ENCODE measurements at regions not wholly inside any gene's neighbourhood (a gene's known extent, or its start where the extent isn't known, plus 50 kb on each side); places are given as distances from the start of the nearest gene placed in this dataset.

- TF ChIP-seq POLR2AphosphoS5 (IDR thresholded peaks at IDR 0.05; ENCODE audit: borderline replicate concordance, low read depth, low read length) = no peak
- TF ChIP-seq FOXP2 (optimal IDR thresholded peaks at IDR 0.05; ENCODE audit: control extremely low read depth, extremely low read length, insufficient read depth) = no peak
- no peak for TF ChIP-seq EZH2 (IDR thresholded peaks at IDR 0.05)
- Histone ChIP-seq H3K27ac (no peak overlapping the region), H3K4me3 (no peak overlapping the region), H3K9me3 (ENCODE audit: low read depth, low read length) (no peaks in the 10 kb centered on the region), H3K36me3 (ENCODE audit: insufficient read depth, low read length) (no peaks in the 10 kb centered on the region), H3K9ac (ENCODE audit: insufficient read length) (no peak overlapping the region)
- no peak for DNase-seq (ENCODE audit: low read depth, low spot score)
These were observed 1022.0 kb downstream of the EFNB2 start for GRCh38 chr13:105513448-105513847.

DNA sequence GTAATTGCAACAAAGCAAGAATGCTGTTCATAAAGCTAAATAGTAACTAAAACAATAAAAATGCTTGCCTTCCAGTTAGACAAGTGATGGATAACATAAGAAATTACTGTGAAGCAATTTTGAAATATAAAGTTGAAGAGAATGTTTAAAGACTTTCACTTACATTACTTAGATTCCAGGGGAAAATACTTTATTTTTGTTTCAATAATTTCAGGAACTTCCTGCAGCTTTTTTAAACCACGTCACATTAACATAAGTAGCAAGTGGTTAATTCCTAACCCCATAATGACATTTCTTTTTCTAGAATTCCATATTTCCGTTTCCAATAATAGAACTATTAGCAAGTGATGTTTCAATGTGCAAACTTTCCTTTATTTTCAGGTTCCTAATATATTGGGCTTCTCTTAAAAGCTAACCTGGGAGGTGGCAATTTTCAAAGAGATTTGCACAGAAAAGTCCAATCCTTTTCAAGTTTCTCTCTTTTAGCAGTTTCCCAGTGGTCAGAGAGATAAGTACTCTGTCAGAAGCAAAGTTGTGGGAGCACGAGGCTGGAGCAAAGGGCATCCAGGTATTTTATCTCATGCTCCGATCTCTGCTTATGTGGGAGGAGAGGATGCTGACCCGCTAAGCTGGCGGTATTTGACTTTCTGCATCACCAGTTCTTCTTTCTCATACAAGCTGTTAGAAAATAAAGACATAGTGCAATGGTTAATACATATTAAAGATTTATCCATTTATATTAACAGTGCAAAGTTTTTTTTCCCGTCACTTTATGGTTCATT, 1025.3 kb downstream of the EFNB2 start:
- no peak overlapping the region for H3K9ac ChIP-seq (ENCODE audit: insufficient read length)
- no peak overlapping the region for H3K27ac ChIP-seq
- no peak for DNase-seq (ENCODE audit: low read depth, low spot score)
- TF ChIP-seq POLR2AphosphoS5 (IDR thresholded peaks at IDR 0.05; ENCODE audit: borderline replicate concordance, low read depth, low read length) (no peak), FOXP2 (optimal IDR thresholded peaks at IDR 0.05; ENCODE audit: control extremely low read depth, extremely low read length, insufficient read depth) (no peak), EZH2 (IDR thresholded peaks at IDR 0.05) (no peak)
- no peaks in the 10 kb centered on the region for H3K9me3 ChIP-seq (ENCODE audit: low read depth, low read length)
- H3K4me3 ChIP-seq = no peak overlapping the region
- H3K36me3 ChIP-seq (ENCODE audit: insufficient read depth, low read length) = no peaks in the 10 kb centered on the region

GRCh38 chr13:105506463-105506862, 1029.0 kb downstream of the EFNB2 start:
- Histone ChIP-seq H3K27ac (no peak overlapping the region), H3K4me3 (no peak overlapping the region), H3K9me3 (ENCODE audit: low read depth, low read length) (no peaks in the 10 kb centered on the region), H3K36me3 (ENCODE audit: insufficient read depth, low read length) (no peaks in the 10 kb centered on the region), H3K9ac (ENCODE audit: insufficient read length) (no peak overlapping the region)
- DNase-seq (ENCODE audit: low read depth, low spot score) = no peak
- TF ChIP-seq EZH2 (IDR thresholded peaks at IDR 0.05) (no peak), POLR2AphosphoS5 (IDR thresholded peaks at IDR 0.05; ENCODE audit: borderline replicate concordance, low read depth, low read length) (no peak), FOXP2 (optimal IDR thresholded peaks at IDR 0.05; ENCODE audit: control extremely low read depth, extremely low read length, insufficient read depth) (no peak)

- DNase-seq (ENCODE audit: low read depth, low spot score) = no peak
- no peak overlapping the region for H3K4me3 ChIP-seq
These were observed 1033.3 kb downstream of the EFNB2 start for GRCh38 chr13:105502193-105502592.

DNA sequence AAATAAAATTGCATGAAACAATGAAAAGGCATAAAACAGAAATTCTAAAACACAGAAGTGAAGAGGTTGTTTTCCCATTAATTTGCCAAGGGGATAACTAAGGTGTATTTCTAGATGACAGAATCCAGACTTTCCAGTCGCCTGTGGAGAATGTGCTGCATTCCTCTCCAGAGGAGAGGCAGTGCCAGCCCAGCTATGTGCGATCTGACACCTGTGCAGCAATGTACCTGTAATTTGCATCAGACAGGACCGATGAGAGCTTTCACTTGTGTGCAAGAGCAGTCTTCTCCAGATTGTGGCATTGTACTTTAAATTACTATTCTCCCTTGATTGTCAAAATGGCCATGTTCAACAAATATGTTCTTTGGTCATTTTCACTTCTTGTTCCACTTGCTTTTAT, 1037.9 kb downstream of the EFNB2 start:
- Histone ChIP-seq H3K4me3 (no peak overlapping the region), H3K9me3 (ENCODE audit: low read depth, low read length) (no peaks in the 10 kb centered on the region), H3K36me3 (ENCODE audit: insufficient read depth, low read length) (no peaks in the 10 kb centered on the region), H3K9ac (ENCODE audit: insufficient read length) (no peak overlapping the region), H3K27ac (no peak overlapping the region)
- DNase-seq (ENCODE audit: low read depth, low spot score) = no peak
- TF ChIP-seq EZH2 (IDR thresholded peaks at IDR 0.05) = no peak
- TF ChIP-seq FOXP2 (optimal IDR thresholded peaks at IDR 0.05; ENCODE audit: control extremely low read depth, extremely low read length, insufficient read depth) = no peak

More at GRCh38 chr13:105502193-105502592, 1033.3 kb downstream of the EFNB2 start:
- Histone ChIP-seq H3K9ac (ENCODE audit: insufficient read length) (no peak overlapping the region), H3K36me3 (ENCODE audit: insufficient read depth, low read length) (no peaks in the 10 kb centered on the region), H3K27ac (no peak overlapping the region), H3K9me3 (ENCODE audit: low read depth, low read length) (no peaks in the 10 kb centered on the region)
- TF ChIP-seq POLR2AphosphoS5 (IDR thresholded peaks at IDR 0.05; ENCODE audit: borderline replicate concordance, low read depth, low read length) (no peak), EZH2 (IDR thresholded peaks at IDR 0.05) (no peak), FOXP2 (optimal IDR thresholded peaks at IDR 0.05; ENCODE audit: control extremely low read depth, extremely low read length, insufficient read depth) (no peak)

DNA sequence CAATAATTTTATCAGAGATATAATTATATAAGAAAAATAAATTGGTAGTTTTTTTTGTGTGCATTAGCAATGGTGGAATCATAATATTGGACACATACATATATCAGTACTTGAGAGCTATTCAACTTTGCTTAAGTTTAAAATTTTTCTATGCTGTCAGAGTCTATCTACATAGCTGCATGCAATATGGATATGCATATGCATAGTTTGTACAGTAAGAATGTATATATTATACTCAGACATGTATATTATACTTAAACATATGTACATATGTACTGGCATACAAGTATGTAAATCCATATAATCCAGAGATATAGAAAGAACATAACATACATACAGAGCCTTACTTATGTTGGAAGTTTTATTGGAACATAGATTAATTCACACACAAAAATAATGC, 1043.2 kb downstream of the EFNB2 start:
- no peak for TF ChIP-seq POLR2AphosphoS5 (IDR thresholded peaks at IDR 0.05; ENCODE audit: borderline replicate concordance, low read depth, low read length)
- TF ChIP-seq FOXP2 (optimal IDR thresholded peaks at IDR 0.05; ENCODE audit: control extremely low read depth, extremely low read length, insufficient read depth) = no peak
- no peak for TF ChIP-seq EZH2 (IDR thresholded peaks at IDR 0.05)
- no peak for DNase-seq (ENCODE audit: low read depth, low spot score)
- Histone ChIP-seq H3K27ac (no peak overlapping the region), H3K36me3 (ENCODE audit: insufficient read depth, low read length) (no peaks in the 10 kb centered on the region), H3K9me3 (ENCODE audit: low read depth, low read length) (no peaks in the 10 kb centered on the region), H3K9ac (ENCODE audit: insufficient read length) (no peak overlapping the region), H3K4me3 (no peak overlapping the region)

- Histone ChIP-seq H3K9ac (ENCODE audit: insufficient read length) (no peak overlapping the region), H3K4me3 (no peak overlapping the region), H3K36me3 (ENCODE audit: insufficient read depth, low read length) (no peaks in the 10 kb centered on the region), H3K9me3 (ENCODE audit: low read depth, low read length) (no peaks in the 10 kb centered on the region), H3K27ac (no peak overlapping the region)
- no peak for TF ChIP-seq FOXP2 (optimal IDR thresholded peaks at IDR 0.05; ENCODE audit: control extremely low read depth, extremely low read length, insufficient read depth)
- no peak for DNase-seq (ENCODE audit: low read depth, low spot score)
These were observed 1044.1 kb downstream of the EFNB2 start for GRCh38 chr13:105491345-105491744.

DNA sequence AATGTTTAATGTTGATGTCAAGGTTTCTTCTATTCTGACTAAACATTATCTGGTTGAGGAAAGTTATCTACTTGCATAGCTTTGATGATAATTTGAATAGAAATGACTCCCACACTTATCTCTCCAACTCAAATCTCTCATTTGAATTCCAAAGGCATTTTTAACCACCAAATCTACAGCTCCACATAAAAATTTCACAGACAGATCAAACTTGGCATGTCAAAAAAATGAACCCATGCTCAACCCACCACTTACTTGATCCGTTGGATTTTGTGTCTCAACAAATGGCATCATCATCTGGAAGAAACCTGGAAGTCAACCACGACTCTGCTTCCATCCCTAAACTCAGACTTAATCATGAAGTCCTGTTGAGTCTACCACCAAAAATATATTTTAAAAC, 1050.4 kb downstream of the EFNB2 start:
- no peak overlapping the region for H3K9ac ChIP-seq (ENCODE audit: insufficient read length)
- no peaks in the 10 kb centered on the region for H3K9me3 ChIP-seq (ENCODE audit: low read depth, low read length)
- H3K4me3 ChIP-seq = no peak overlapping the region
- H3K27ac ChIP-seq = no peak overlapping the region
- no peak for TF ChIP-seq FOXP2 (optimal IDR thresholded peaks at IDR 0.05; ENCODE audit: control extremely low read depth, extremely low read length, insufficient read depth)
- no peak for TF ChIP-seq POLR2AphosphoS5 (IDR thresholded peaks at IDR 0.05; ENCODE audit: borderline replicate concordance, low read depth, low read length)
- TF ChIP-seq EZH2 (IDR thresholded peaks at IDR 0.05) = no peak
- no peaks in the 10 kb centered on the region for H3K36me3 ChIP-seq (ENCODE audit: insufficient read depth, low read length)
- no peak for DNase-seq (ENCODE audit: low read depth, low spot score)

Measured in SK-N-MC (cell line).